GM12878 (cell line): ENCODE measurements at regions not wholly inside any gene's neighbourhood (a gene's known extent, or its start where the extent isn't known, plus 50 kb on each side); places are given as distances from the start of the nearest gene placed in this dataset.

Experiments
- ATAC-seq: fragments of 200-7000 bp; cut with Tn5 transposase; 3 replicates; pipeline ENCODE4 v1.9.1; 2020; ENCODE audit warnings: mild to moderate bottlenecking, moderate library complexity
- BruUV-seq: library from RNA; stranded (reverse); fragments of 400-500 nt; replicated peaks from 2 replicates; lab custom pipeline; 2021; lab: Mats Ljungman, UMichigan
- CTCF ChIA-PET: fragments of 300-600 bp; sonication (Branson Sonifier 250); formaldehyde crosslinking; extraction: SDS; loops from one replicate; lab custom pipeline; 2021; ENCODE audit warnings: inconsistent platforms; lab: Yijun Ruan, JAX
- POLR2A ChIA-PET: fragments of 350-600 bp; formaldehyde crosslinking; extraction: SDS; loops from one replicate; lab custom pipeline; 2021; ENCODE audit warnings: inconsistent platforms; lab: Charles Lee
- RAD21 ChIA-PET: fragments of 300-600 bp; sonication (Branson Sonifier 250); formaldehyde crosslinking; loops from one replicate; lab custom pipeline; 2023; ENCODE audit warnings: antibody characterized with exemption; ENCODE audit not compliant: unreplicated experiment; lab: Charles Lee
- SMC1A ChIA-PET: fragments of 300-600 bp; sonication (Branson Sonifier 250); formaldehyde crosslinking; loops from one replicate; lab custom pipeline; 2023; ENCODE audit not compliant: unreplicated experiment, uncharacterized antibody; lab: Charles Lee
- DNase-seq: peaks from one replicate; pipeline ENCODE4 v3.0.0-alpha.2; 2011; ENCODE audit warnings: low read depth, low spot score
- FAIRE-seq: peaks from 3 replicates; lab custom pipeline; 2011; peaks lifted over from hg19 to GRCh38; lab: Jason Lieb, UNC
- H2AFZ ChIP-seq: 2 replicates; pipeline ENCODE4 v1.6.0; 2011; ENCODE audit warnings: low read depth, low read length, control low read depth; ENCODE audit not compliant: control insufficient read depth
- H3K27ac ChIP-seq: 2 replicates; pipeline ENCODE4 v1.5.1; 2011; ENCODE audit warnings: control low read depth; ENCODE audit not compliant: control insufficient read depth, insufficient read depth
- H3K27me3 ChIP-seq, 2 experiments: replicated peaks in 1 of 2; 2 replicates each; pipeline versions ENCODE4 v1.6.0 to v1.6.1; 2011; ENCODE audit warnings: low read length in 1 of 2; ENCODE audit not compliant: control insufficient read depth in 2 of 2, insufficient read depth in 2 of 2
- H3K36me3 ChIP-seq, 2 experiments: 2 replicates each; pipeline ENCODE4 v1.5.1; 2011; ENCODE audit warnings: low read length in 1 of 2; ENCODE audit not compliant: control insufficient read depth in 2 of 2, insufficient read depth in 2 of 2
- H3K4me1 ChIP-seq: 2 replicates; pipeline ENCODE4 v1.6.1; 2011; ENCODE audit warnings: mild to moderate bottlenecking, low read length, moderate library complexity, mixed read lengths; ENCODE audit not compliant: control insufficient read depth, insufficient read depth
- H3K4me2 ChIP-seq: 2 replicates; pipeline ENCODE4 v1.6.0; 2011; ENCODE audit warnings: control low read depth; ENCODE audit not compliant: control insufficient read depth, insufficient read depth
- H3K4me3 ChIP-seq: fragments of 200-600 bp; sonication (generic); 2 replicates; pipeline ENCODE4 v1.5.1; 2016
- H3K79me2 ChIP-seq: 2 replicates; pipeline ENCODE4 v1.6.0; 2011; ENCODE audit warnings: low read length; ENCODE audit not compliant: control insufficient read depth, insufficient read depth
- H3K9ac ChIP-seq: 2 replicates; pipeline ENCODE4 v1.8.0; 2011; ENCODE audit warnings: low read length, control low read depth, mixed read lengths; ENCODE audit not compliant: control insufficient read depth, insufficient read depth
- H3K9me3 ChIP-seq: replicated peaks from 3 replicates; pipeline ENCODE4 v1.5.1; 2011; ENCODE audit warnings: mild to moderate bottlenecking, low read length; ENCODE audit not compliant: control insufficient read depth, insufficient read depth
- H4K20me1 ChIP-seq: 2 replicates; pipeline ENCODE4 v1.6.0; 2011; ENCODE audit not compliant: control insufficient read depth, insufficient read depth
- ATF7 ChIP-seq: fragments of 450-650 bp; IDR thresholded peaks from 2 replicates; pipeline ENCODE4 v1.6.1; 2016; ENCODE audit warnings: low read depth, mild to moderate bottlenecking
- BCLAF1 ChIP-seq: fragments of 450-650 bp; IDR thresholded peaks from 2 replicates; pipeline ENCODE4 v1.6.1; 2017; ENCODE audit warnings: antibody characterized with exemption, mild to moderate bottlenecking, moderate library complexity
- GATAD2B ChIP-seq: fragments of 450-650 bp; conservative IDR thresholded peaks from 2 replicates; pipeline ENCODE4 v1.6.1; 2017; ENCODE audit warnings: low read depth, mild to moderate bottlenecking, moderate library complexity
- IRF5 ChIP-seq: fragments of 450-650 bp; IDR thresholded peaks from 2 replicates; pipeline ENCODE4 v1.6.1; 2017; ENCODE audit warnings: borderline replicate concordance
- MEF2A ChIP-seq: IDR thresholded peaks from 2 replicates; pipeline ENCODE4 v1.6.1; 2011; ENCODE audit warnings: low read depth, mild to moderate bottlenecking, low read length, moderate library complexity; ENCODE audit not compliant: insufficient read depth
- MYB ChIP-seq: fragments of 150-350 bp; IDR thresholded peaks from 2 replicates; pipeline ENCODE4 v1.6.1; 2014; ENCODE audit warnings: mild to moderate bottlenecking, low read depth, low read length, borderline replicate concordance
- PAX8 ChIP-seq: fragments of 450-650 bp; IDR thresholded peaks from 2 replicates; pipeline ENCODE4 v1.6.1; 2017; ENCODE audit warnings: mild to moderate bottlenecking, moderate library complexity
- POLR2A ChIP-seq: IDR thresholded peaks from 2 replicates; pipeline ENCODE4 v1.6.1; 2011; ENCODE audit warnings: low read depth, mild to moderate bottlenecking, low read length
- RB1 ChIP-seq: fragments of 450-650 bp; formaldehyde crosslinking; IDR thresholded peaks from 2 replicates; pipeline ENCODE4 v1.6.1; 2017; ENCODE audit warnings: mild to moderate bottlenecking, borderline replicate concordance
- RELA ChIP-seq: fragments of 450-650 bp; IDR thresholded peaks from 2 replicates; pipeline ENCODE4 v1.8.0; 2014; ENCODE audit warnings: borderline replicate concordance; ENCODE audit not compliant: partially characterized antibody
- REST ChIP-seq: IDR thresholded peaks from 2 replicates; pipeline ENCODE4 v1.6.1; 2012; ENCODE audit warnings: mild to moderate bottlenecking, low read depth, low read length
- SREBF1 ChIP-seq: IDR thresholded peaks from 2 replicates; pipeline ENCODE4 v1.6.1; 2012; ENCODE audit warnings: mild to moderate bottlenecking, low read length
- SREBF2 ChIP-seq: IDR thresholded peaks from 2 replicates; pipeline ENCODE4 v1.6.1; 2012; ENCODE audit warnings: mild to moderate bottlenecking, low read length
- ZBTB40 ChIP-seq: fragments of 450-650 bp; IDR thresholded peaks from 2 replicates; pipeline ENCODE4 v1.6.1; 2016; ENCODE audit warnings: mild to moderate bottlenecking, moderate library complexity, borderline replicate concordance
- WGBS: methylation state at CpG from one replicate; pipeline ENCODE4 v1.1.6; 2016; ENCODE audit warnings: low lambda C conversion rate; ENCODE audit not compliant: insufficient replicate concordance, insufficient coverage; ENCODE audit errors: missing lambda C conversion rate; 5-methylcytosine and 5-hydroxymethylcytosine counted together
- in situ Hi-C: fragments of 300-500 bp; cut with MboI; formaldehyde crosslinking; loops from 9 replicates; pipeline ENCODE4 v1.14.3; 2018; ENCODE audit warnings: mixed read lengths
- intact Hi-C: fragments of 100-400 bp; cut with micrococcal nuclease; formaldehyde crosslinking; loops from one replicate; pipeline ENCODE4 v1.14.2; 2022; ENCODE audit not compliant: unreplicated experiment

GRCh38 chr3:35894735-35895134, 255.4 kb downstream of the ARPP21 start:
- Histone ChIP-seq H4K20me1 (no peaks in the 10 kb centered on the region), H3K36me3 (no peaks in the 10 kb centered on the region), H3K4me3 (no peak overlapping the region), H3K4me2 (no peak overlapping the region), H3K27ac (no peak overlapping the region), H3K27me3 (no peaks in the 10 kb centered on the region), H3K9me3 (no peaks in the 10 kb centered on the region), H2AFZ (no peak overlapping the region), H3K4me1 (no peaks in the 10 kb centered on the region), H3K9ac (no peak overlapping the region), H3K79me2 (no peaks in the 10 kb centered on the region)
- WGBS = 29% methylated on average over 5 of the region's 5 CpGs
- SMC1A ChIA-PET = no interaction called here
- RAD21 ChIA-PET = no interaction called here
- POLR2A ChIA-PET = no interaction called here
- FAIRE-seq (no peak), DNase-seq (no peak), ATAC-seq (no peak)
- in situ Hi-C loops = no loop called here
- no TSS peak for BruUV-seq
- intact Hi-C loops = no loop called here
- CTCF ChIA-PET = interaction anchor here (2.8 kb wide), 1 partner anchor 13 kb away, joined by 14 read pairs; no protein-coding TSS in a partner anchor
- TF ChIP-seq IRF5 (no peak), POLR2A (no peak), BCLAF1 (no peak), RB1 (no peak), REST (no peak), RELA (no peak), PAX8 (no peak), SREBF2 (no peak), GATAD2B (no peak), SREBF1 (no peak), ATF7 (no peak), MYB (no peak), ZBTB40 (no peak), MEF2A (no peak)
